ENCODE measurements at regions not wholly inside any gene's neighbourhood (a gene's known extent, or its start where the extent isn't known, plus 50 kb on each side); places are given as distances from the start of the nearest gene placed in this dataset.

DNA sequence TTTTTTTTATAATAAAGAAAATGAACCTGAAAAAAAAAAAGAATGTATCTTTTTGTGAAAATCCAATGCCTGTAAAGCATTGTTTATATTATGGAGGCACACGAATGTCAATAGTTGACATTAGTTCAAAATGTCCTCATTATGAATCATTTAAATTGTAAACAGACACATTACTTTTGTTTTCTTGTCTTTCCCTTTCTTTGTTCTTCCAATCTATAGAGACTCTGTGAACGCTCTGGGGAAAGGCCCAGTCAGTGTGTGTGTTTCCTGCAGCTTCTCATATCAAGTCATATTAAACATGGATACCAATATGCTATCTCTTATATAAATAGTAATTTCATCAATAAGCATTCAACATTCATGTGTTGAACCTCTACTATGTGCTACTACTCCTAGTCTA lies 193.1 kb downstream of the KCTD12 start:
- no peak for ATAC-seq
- Histone ChIP-seq H3K4me1 (no peaks in the 10 kb centered on the region), H3K9me3 (peaks cover 0 to 3% (median 0%) of the 10 kb centered on the region in 3 donors), H3K4me3 (no peak overlapping the region), H3K27ac (no peak overlapping the region), H3K27me3 (no peaks in the 10 kb centered on the region), H3K36me3 (no peaks in the 10 kb centered on the region)
- TF ChIP-seq EP300 (IDR thresholded peaks at IDR 0.05) (no peak), POLR2A (IDR thresholded peaks at IDR 0.05) (no peak), CTCF (IDR thresholded peaks at IDR 0.05) (no peak), POLR2AphosphoS5 (IDR thresholded peaks at IDR 0.05) (no peak)
- WGBS, 2 donors (ENCODE audit: low coverage in 1 of 2), result 72 to 81% methylated on average over 2 of the region's 2 CpGs

- WGBS, 2 donors (ENCODE audit: low coverage in 1 of 2), result 64 to 70% methylated on average over 1 of the region's 1 CpG
- peaks cover 0 to 4% (median 0%) of the 10 kb centered on the region in 3 donors for H3K4me1 ChIP-seq
- H3K9me3 ChIP-seq, result peaks cover 0 to 3% (median 0%) of the 10 kb centered on the region in 3 donors
- no peak overlapping the region for H3K27ac ChIP-seq
- TF ChIP-seq CTCF (IDR thresholded peaks at IDR 0.05), result no peak
- TF ChIP-seq POLR2A (IDR thresholded peaks at IDR 0.05), result no peak
- no peak for TF ChIP-seq POLR2AphosphoS5 (IDR thresholded peaks at IDR 0.05)
- TF ChIP-seq EP300 (IDR thresholded peaks at IDR 0.05), result no peak
- H3K36me3 ChIP-seq, result no peaks in the 10 kb centered on the region
- no peak for ATAC-seq
- no peaks in the 10 kb centered on the region for H3K27me3 ChIP-seq
- H3K4me3 ChIP-seq, result no peak overlapping the region
Observed at GRCh38 chr13:76692346-76692745, 193.9 kb downstream of the KCTD12 start.

GRCh38 chr13:76690611-76691010 lies 195.6 kb downstream of the KCTD12 start:
- Histone ChIP-seq H3K9me3 (peaks cover 0 to 3% (median 0%) of the 10 kb centered on the region in 3 donors), H3K4me3 (no peak overlapping the region), H3K36me3 (no peaks in the 10 kb centered on the region), H3K4me1 (peaks cover 0 to 8% (median 0%) of the 10 kb centered on the region in 3 donors), H3K27ac (no peak overlapping the region), H3K27me3 (no peaks in the 10 kb centered on the region)
- no peak for ATAC-seq
- TF ChIP-seq POLR2AphosphoS5 (IDR thresholded peaks at IDR 0.05) (no peak), EP300 (IDR thresholded peaks at IDR 0.05) (no peak), POLR2A (IDR thresholded peaks at IDR 0.05) (no peak)
- WGBS, 2 donors (ENCODE audit: low coverage in 1 of 2), result 22 to 63% methylated on average over 2 of the region's 2 CpGs

- Histone ChIP-seq H3K9me3 (peaks cover 0 to 3% (median 0%) of the 10 kb centered on the region in 3 donors), H3K36me3 (no peaks in the 10 kb centered on the region), H3K27me3 (no peaks in the 10 kb centered on the region), H3K4me3 (no peak overlapping the region), H3K4me1 (peaks cover 0 to 29% (median 0%) of the 10 kb centered on the region in 3 donors), H3K27ac (no peak overlapping the region)
- TF ChIP-seq POLR2AphosphoS5 (IDR thresholded peaks at IDR 0.05) (no peak), POLR2A (IDR thresholded peaks at IDR 0.05) (no peak), CTCF (IDR thresholded peaks at IDR 0.05) (no peak), EP300 (IDR thresholded peaks at IDR 0.05) (no peak)
- ATAC-seq, result no peak
- WGBS, 2 donors (ENCODE audit: low coverage in 1 of 2), result 75% methylated on average over 4 of the region's 4 CpGs; no CpG with 5 or more reads in 1 of the 2 donors
Observed at GRCh38 chr13:76687467-76687866, 198.7 kb downstream of the KCTD12 start.

GRCh38 chr13:76685938-76686337 lies 200.3 kb downstream of the KCTD12 start:
- H3K4me1 ChIP-seq, result peaks cover 0 to 29% (median 0%) of the 10 kb centered on the region in 3 donors
- H3K36me3 ChIP-seq, result no peaks in the 10 kb centered on the region
- WGBS, 2 donors (ENCODE audit: low coverage in 1 of 2), result 89 to 96% methylated on average over 4 to 5 of the region's 5 CpGs
- H3K27ac ChIP-seq, result no peak overlapping the region
- ATAC-seq, result no peak
- H3K27me3 ChIP-seq, result no peaks in the 10 kb centered on the region
- TF ChIP-seq POLR2AphosphoS5 (IDR thresholded peaks at IDR 0.05), result no peak
- TF ChIP-seq POLR2A (IDR thresholded peaks at IDR 0.05), result no peak
- TF ChIP-seq EP300 (IDR thresholded peaks at IDR 0.05), result no peak
- TF ChIP-seq CTCF (IDR thresholded peaks at IDR 0.05), result no peak
- peaks cover 0 to 3% (median 0%) of the 10 kb centered on the region in 3 donors for H3K9me3 ChIP-seq
- H3K4me3 ChIP-seq, result no peak overlapping the region
